RWPE1 (cell line): ENCODE measurements at regions not wholly inside any gene's neighbourhood (a gene's known extent, or its start where the extent isn't known, plus 50 kb on each side); places are given as distances from the start of the nearest gene placed in this dataset.
"Not testable (repeated sequence)": the region's sequence is repeated elsewhere in the genome, so short reads cannot be mapped to it uniquely, and the experiment has no call there.

Experiments
- CTCF ChIA-PET: fragments of 350-600 bp; sonication (Branson Sonifier 250); formaldehyde crosslinking; extraction: SDS; loops from one replicate; lab custom pipeline; 2021; lab: Yijun Ruan, JAX
- POLR2A ChIA-PET: fragments of 400-600 bp; formaldehyde crosslinking; extraction: SDS; loops from one replicate; lab custom pipeline; 2020; ENCODE audit warnings: antibody characterized with exemption; ENCODE audit not compliant: low non-redundant PET; lab: Yijun Ruan, JAX
- DNase-seq: peaks from one replicate; pipeline ENCODE4 v3.0.0; 2012; ENCODE audit warnings: low spot score
- H3K27ac ChIP-seq: fragments of 450-650 bp; 2 replicates; pipeline ENCODE4 v1.5.1; 2017
- TF ChIP-seq, protein P1 (sequence below): fragments of 450-650 bp; conservative IDR thresholded peaks from 2 replicates; pipeline ENCODE4 v1.5.1; 2017; ENCODE audit warnings: low read depth, mild to moderate bottlenecking

DNA sequence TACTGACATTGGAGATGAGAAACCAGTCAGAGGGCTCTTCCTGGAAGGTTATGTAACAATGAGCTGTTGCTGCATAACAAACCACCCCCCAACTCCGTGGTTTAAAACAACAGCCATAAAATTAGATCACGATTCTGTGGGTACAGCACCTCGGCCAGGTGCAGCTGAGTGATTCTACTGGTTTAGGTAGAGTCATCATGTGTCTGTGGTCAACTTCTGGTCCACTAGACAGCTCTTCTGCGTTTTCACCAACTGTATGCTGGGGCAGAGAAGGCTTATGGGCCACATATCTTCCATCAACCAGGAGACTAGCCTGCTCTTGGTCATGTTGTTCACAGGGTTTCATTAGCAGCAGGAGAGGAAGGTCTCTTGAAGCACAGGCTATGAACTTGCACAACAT, 585.5 kb downstream of the KCTD12 start:
- no peak overlapping the region for H3K27ac ChIP-seq
- ChIA-PET POLR2A (no interaction called here), CTCF (no interaction called here)
- no peak for DNase-seq
- TF ChIP-seq, protein P1, sequence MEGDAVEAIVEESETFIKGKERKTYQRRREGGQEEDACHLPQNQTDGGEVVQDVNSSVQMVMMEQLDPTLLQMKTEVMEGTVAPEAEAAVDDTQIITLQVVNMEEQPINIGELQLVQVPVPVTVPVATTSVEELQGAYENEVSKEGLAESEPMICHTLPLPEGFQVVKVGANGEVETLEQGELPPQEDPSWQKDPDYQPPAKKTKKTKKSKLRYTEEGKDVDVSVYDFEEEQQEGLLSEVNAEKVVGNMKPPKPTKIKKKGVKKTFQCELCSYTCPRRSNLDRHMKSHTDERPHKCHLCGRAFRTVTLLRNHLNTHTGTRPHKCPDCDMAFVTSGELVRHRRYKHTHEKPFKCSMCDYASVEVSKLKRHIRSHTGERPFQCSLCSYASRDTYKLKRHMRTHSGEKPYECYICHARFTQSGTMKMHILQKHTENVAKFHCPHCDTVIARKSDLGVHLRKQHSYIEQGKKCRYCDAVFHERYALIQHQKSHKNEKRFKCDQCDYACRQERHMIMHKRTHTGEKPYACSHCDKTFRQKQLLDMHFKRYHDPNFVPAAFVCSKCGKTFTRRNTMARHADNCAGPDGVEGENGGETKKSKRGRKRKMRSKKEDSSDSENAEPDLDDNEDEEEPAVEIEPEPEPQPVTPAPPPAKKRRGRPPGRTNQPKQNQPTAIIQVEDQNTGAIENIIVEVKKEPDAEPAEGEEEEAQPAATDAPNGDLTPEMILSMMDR = no peak

DNA sequence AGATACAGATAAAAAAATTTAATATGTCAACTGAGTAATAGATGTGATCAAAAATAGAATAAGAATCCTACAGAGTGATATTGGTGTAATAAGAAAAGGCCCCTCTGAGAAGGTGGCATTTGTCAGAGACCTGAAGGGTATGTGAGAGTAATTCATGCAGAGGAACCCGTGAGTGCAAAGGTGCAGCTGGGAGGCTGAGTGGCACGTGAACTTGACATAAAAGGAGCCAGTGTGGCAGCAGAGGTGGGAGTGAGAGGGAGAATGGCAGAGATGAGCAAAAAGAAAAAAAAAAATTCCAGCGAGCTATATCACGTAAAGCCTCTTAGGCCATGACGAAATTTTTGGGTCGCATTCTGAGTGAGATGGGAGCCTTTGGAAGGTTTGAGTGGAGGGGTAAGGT, 588.9 kb downstream of the KCTD12 start:
- no peak for DNase-seq
- no peak overlapping the region for H3K27ac ChIP-seq
- TF ChIP-seq, protein P1 = no peak
- CTCF ChIA-PET = no interaction called here
- POLR2A ChIA-PET = no interaction called here

DNA sequence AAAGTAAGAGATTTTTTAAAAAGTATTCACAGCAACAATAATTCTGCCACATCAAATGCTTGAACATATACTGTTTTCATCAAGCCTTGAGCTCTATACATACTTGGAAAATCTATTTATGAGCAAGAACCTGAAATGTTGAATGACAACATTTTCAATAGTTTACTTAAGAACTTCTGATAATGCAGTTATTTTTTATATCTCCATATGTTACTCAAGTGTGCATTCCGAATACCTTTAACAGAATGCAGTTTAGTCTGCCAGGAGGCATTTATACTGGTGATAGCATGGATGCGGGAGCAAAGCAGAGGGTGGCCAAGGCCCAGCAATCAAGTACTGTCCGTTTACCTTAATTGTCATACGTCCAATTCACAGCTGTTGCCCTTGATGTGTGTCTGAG, 589.5 kb downstream of the KCTD12 start:
- ChIA-PET CTCF (no interaction called here), POLR2A (no interaction called here)
- no peak for DNase-seq
- TF ChIP-seq, protein P1 = no peak
- no peak overlapping the region for H3K27ac ChIP-seq

DNA sequence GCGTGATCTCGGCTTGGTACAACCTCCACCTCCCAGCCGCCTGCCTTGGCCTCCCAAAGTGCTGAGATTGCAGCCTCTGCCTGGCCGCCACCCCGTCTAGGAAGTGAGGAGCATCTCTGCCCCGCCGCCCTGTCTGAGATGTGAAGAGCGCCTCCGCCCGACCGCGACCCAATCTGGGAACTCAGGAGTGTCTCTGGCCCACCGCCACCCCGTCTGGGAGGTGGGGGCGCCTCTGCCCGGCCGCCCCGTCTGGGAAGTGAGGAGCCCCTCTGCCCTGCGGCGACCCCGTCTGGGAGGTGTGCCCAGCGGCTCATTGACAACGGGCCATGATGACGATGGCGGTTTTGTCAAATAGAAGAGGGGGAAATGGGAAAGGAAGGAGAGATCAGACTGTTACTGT, 591.2 kb downstream of the KCTD12 start:
- peak overlapping the region; percentile 52; the same call in 1 of the 2 replicates for H3K27ac ChIP-seq
- CTCF ChIA-PET, DNase-seq, POLR2A ChIA-PET: not testable (repeated sequence)

DNA sequence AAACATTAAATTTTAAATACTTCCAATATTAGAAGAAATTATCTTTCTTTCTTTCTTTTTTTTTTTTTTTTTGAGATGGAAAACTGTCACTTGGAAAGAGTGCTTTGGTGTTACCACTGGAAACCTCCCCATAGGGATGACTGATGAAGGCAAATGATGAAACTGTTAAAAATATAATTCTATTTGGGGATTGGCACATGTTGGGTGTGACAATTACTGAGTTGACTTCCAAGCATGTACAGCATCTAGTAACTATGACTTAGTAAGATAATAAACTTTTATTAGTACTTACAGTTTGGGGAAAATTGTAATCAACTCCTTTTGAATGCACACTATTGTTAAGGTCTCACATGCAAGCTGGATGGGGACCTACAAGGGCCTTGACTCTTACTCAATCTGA, 592.5 kb downstream of the KCTD12 start:
- no peak overlapping the region for H3K27ac ChIP-seq
- ChIA-PET POLR2A (no interaction called here), CTCF (interaction anchor here (0.7 kb wide), 2 partner anchors 57 to 1634 kb away, joined by 3 to 4 read pairs; no protein-coding TSS in a partner anchor)
- no peak for DNase-seq
- TF ChIP-seq, protein P1 = no peak

DNA sequence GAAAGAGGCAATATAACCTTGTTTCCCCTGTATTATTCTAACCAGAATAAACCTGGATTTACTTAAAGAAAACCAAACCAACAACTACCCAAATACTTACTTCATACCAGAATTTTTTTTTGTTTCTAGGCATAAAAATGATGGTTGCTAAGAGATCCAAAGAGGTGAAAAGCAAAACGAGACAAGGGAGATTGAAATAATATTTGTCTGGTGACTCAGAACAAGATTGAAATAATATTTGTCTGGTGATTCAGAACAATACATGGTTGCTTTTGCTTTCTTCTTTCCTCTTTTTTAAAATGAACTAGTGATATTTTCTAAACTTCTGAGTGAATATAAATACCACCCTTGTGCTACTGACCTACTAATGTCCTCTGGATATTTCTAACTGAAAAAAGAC, 592.9 kb downstream of the KCTD12 start:
- ChIA-PET POLR2A (no interaction called here), CTCF (no interaction called here)
- peak; percentile 13 for DNase-seq
- TF ChIP-seq, protein P1 = no peak
- no peak overlapping the region for H3K27ac ChIP-seq

DNA sequence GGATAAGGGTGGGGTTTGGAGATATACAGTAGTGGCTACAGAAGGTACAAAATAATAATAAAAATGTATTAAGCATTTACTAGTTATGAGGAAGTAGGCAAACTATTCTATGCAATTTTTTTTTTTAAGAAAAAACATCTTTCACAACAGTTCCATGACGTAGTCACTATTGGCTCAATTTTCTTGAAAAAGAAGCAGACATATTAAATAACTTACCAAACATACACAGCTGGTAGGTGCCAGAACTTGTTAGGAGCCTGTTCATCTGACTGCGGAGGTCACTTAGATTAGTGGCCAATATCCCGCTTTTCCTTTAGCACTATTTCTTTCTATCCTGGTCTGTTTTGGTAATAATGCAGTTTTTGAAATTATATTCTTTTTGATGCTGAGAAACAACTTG, 593.5 kb downstream of the KCTD12 start:
- POLR2A ChIA-PET = no interaction called here
- DNase-seq = no peak
- CTCF ChIA-PET = no interaction called here
- H3K27ac ChIP-seq = no peak overlapping the region
- TF ChIP-seq, protein P1 = no peak
